Ureter (tissue), 1 donor: ENCODE measurements at regions not wholly inside any gene's neighbourhood (a gene's known extent, or its start where the extent isn't known, plus 50 kb on each side); places are given as distances from the start of the nearest gene placed in this dataset.

Experiments used
- DNase-seq: peaks from one replicate; pipeline ENCODE4 v3.0.0-alpha.2; 2020; ENCODE audit warnings: low spot score
- donor health status: DM: yes; HTN: yes; CAD: no.

DNA sequence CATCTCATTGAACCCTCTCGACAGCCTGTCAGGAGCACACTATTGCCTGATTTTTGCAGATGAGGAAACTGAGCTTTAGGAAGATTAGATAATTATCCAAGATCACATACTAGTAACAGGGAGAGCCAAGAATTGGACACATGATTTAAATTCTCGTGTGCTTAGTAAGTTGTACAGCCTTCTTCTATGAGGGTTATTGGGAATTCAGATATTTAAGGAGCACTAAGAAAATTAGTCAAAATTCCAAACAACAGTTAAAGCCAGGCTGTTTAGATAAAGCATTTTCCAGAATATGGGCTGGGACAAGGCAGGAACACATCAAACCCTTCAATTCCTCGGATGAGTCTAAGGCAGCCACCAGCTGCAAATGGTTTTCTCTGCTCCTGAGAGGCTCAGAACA lies 148.8 kb downstream of the TMEM30B start:
- no peak for DNase-seq

DNA sequence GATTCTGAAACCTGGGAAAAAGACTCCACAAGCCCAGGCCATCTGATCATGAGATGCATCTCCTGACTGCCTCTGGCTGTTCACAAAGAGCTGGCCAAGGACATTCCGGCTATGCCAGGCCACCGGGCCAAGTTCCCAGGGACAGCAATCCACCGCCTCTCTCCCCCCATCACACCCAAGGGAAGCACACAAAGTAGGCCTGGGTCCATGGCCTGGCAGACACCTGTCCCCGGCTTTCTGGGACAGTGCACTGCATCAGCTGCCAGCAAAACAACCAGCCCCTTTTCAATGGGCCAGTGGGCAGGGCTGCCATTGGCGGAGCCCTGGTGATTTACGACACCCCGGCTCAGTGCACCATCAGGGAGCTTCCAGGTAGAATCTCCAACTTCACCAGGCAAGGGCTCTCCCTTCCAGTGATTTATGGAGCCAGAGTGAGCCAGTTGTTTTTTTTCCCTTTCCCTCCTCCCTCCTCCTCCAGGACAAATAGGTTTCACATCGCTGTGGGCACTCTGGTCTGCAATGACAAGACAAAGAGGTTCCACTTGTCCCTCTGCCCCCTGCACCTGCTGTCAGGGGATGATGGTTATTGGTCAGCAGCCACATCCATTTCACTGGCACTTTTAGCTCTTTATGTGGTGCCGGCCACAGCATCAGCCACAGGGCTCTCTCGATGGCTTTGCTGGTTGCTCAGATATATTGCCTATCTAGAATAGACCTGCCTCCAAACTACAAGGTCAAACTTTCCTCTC lies 149.6 kb downstream of the SLC38A6 start:
- DNase-seq: no peak

DNA sequence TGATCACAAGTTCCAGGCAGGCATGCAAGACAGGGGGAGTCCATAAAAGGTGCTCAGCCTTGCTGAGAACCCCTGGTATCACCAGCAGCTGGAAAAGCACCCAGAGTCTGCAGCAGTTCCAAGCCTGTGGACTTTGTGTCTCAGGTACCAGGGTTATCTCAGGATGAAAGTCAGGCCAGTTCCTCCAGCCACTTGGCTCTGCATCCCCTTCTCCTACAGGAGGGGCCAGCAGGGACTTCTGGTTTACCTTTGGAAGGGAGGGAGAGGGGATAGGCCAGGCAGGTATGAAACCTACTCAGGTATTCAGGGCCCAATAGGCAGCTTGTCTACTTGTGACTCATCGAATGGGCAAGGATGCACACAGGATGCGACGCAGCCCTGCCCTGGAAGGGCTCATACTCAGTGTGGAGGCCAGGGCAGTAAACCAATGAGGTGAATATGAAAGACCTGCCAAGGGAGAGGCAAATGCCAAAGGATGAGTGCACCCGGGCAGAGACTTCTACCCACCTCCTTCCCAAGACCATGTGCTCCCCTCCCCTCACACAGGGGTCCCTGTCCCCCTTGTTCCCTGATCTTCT lies 148.2 kb downstream of the SLC38A6 start:
- DNase-seq: no peak

DNA sequence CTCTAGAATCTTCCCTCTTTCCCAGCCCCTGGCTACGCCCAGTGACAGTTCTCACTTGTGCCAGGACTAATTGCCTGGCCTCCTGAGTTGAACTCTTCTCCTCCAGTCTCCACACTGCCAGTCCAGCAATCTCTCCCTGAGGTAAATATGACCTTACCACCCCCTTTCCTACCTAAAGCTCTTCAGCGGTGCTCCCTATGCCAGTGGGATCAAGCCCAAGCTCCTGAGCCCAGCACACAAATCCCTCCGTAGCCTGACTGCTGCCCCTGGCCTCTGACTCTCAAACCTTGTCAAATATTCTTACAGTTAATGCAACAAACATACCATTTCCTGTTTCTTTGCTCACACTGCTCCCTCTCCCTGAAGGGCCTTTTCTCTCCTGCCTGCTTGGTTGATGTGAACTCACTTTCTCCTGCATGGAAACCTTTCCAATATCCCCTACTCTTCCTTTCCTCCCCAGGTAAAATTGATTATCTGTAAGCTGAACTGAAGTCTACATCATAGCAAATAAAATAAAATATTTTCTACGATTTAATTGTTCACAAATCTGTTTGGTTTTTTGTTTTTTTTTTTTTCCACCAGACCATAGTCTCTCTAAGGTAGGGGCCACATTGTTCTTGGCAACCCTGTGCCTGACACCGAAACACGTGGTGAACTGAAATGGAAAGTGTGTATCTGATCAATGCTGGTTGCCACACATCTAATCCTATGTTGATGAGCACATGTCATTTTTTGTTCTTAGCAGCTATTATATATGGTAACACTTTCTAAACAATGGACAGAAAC lies 147.5 kb downstream of the SLC38A6 start:
- DNase-seq: no peak

DNA sequence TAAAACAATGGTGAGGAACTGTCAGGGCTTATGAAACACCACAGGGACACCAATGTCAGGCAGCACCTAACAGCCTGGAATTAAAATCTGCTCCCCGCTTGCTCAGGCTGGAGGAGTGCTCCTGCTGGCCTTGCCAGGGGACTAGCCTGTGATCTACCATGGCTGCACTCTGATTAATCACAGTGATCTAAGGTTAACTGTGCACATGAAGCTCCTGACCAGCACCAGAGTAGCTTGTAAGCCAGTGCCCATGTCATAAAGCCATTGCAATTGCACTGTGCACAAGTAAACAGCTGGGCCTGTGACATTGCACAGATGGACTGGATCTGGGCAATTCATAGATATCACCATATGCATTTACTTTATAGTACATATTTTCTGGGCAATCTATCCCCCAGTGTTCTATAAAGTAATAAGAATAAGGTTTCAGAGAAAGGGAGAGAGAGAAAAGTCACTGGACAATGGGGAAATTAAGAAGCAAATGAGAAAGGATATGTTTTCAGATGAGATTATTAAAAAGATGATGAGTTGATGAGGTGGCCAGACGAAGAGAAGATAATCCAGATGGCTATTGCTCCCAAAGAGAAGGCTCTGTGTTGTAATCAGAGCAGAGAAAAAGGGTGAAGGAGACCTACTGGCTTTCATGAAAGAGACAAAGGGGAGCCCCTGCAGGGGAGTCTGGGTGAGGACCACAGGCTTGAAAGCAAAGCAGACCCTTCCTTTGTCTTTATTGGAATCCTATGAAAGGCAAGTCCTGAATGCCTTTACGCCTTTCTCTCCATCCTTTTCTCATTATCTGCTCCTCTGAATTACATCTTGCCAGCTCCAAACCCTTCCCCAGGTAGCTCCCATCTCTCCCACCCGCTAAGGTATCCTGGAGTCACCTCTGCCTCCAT lies 145.8 kb downstream of the SLC38A6 start:
- no peak for DNase-seq

DNA sequence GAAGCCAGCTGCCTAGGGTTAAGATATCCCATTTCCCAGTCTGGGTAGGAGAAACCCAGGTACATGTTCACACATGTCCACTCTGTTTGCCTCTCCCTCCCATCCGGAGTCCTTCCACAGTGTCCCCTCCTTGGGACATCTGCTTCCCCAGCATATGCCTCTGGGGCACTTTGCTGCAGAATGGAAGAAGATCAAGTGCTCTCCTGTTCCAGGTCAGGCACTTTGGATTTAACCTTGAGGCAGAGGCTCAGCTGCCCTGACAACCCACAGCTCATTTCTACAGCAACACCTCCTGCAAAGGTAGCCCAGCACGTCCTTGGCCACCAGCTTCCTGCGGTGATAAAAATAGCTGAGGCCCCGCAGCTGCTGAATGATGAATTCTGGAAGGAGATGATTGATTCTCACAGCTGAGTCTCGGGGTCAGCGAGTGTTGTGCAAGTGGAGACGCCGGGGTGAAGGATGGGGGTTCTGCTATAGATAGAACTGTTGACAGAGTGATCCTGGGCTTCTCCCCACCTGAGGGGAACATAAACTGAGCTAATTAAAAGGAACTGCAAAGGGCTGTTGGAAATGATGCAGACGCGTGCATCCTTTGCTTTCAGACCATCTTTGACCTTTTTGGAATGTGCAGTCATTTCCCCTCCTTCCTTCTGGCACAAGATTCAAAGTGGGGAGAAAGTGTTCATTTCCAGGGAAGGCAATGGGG lies 145.0 kb downstream of the SLC38A6 start:
- DNase-seq: no peak

GRCh38 chr14:61125041-61125866 lies 144.2 kb downstream of the SLC38A6 start:
- DNase-seq: no peak

GRCh38 chr14:61122862-61123261 lies 141.8 kb downstream of the SLC38A6 start:
- no peak for DNase-seq

GRCh38 chr14:61121355-61121787 lies 140.3 kb downstream of the SLC38A6 start:
- DNase-seq: no peak

GRCh38 chr14:61120576-61120975 lies 139.5 kb downstream of the SLC38A6 start:
- DNase-seq: no peak

DNA sequence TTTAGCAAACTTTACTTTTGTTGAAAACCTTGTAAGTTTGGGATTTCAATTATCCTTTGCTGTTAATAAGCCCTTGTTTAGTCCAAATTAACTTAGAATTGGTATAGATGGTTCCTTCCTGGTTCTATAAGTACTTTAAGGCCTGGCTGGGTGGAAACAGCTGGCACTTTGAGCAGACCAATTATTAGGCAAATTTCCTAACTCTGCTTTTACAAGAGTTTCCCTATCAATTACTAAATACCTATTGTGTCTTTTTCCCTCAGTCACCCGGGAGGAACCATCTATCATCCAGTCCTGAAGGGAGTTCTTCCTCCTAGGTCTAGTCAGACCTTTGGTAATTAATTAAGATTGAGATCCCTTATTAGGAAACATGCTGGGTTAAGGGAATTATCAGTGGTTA lies 138.0 kb downstream of the SLC38A6 start:
- DNase-seq: no peak

- DNase-seq: no peak
Observed at GRCh38 chr14:61116369-61116768, 135.3 kb downstream of the SLC38A6 start.

DNA sequence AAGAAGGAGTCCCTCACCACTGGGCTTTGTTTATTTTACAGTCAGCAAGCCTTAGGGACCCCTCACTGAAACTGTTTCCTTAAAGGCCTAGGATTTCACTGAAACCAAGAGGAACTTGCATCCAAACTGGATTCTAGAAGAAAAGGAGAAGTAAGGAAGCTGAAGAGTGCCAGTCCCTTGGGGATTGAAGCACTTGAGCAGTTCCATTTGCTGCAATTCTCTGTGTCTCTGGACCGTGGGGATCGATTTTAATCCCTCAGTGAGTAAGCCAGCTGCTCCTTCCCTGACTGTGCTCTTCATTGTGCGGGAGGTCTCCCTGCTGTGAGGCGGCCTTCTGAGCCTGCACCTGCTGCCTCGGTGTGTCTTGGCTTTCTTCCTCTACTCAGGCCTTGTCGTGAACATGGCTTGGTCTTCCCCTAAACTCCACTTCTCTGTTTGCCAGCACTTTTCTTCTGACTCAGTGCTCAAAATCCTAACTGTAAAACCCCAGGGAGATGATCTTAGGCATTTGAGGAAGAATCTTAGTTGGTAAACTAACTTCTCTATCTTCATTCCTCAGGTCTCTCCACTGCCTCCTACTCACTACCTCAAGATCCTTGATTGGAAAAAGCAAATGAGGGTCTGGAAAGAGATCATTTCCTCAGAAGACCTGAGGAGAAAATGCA lies 132.6 kb downstream of the SLC38A6 start:
- no peak for DNase-seq

GRCh38 chr14:61112506-61112905 lies 131.5 kb downstream of the SLC38A6 start:
- DNase-seq: no peak

- no peak for DNase-seq
Observed at GRCh38 chr14:61111731-61112130, 130.7 kb downstream of the SLC38A6 start.

GRCh38 chr14:61111209-61111665 lies 130.2 kb downstream of the SLC38A6 start:
- no peak for DNase-seq

DNA sequence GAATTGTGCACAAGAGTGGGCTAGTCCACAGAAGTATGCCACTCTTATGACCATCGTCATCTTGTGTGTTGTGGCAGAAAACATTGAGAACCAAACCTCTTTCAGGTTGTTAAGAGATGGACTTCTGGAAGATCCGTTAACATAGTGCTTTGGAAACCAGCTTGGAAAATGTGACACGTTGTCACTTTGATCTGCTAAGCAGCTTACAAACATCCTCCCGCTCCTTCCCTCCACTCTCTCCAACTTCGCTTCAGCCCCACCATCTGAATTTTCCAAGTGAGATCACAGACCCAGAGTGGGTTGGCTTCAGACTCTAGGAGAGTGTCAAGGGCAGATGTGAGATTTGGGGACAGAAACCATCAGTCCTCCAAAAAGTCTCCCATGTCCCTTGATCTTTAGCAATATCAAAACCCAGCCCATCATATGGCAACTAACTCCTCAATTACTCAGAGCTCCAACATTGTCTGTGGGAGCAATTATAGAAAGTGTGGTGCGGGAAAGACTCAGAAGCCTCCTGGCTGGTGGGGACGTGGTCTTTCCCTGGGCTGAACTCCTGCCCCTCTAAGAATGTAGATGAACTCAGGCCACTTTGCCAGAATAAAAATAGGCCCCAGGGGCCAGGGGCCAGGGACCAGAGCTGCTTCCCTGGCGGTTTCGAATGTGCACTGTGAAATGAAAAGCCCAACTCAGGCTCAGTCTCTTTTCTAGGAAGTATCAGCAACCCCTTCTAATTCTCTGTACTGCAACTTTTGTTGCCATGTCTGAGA lies 129.5 kb downstream of the SLC38A6 start:
- DNase-seq: no peak

DNA sequence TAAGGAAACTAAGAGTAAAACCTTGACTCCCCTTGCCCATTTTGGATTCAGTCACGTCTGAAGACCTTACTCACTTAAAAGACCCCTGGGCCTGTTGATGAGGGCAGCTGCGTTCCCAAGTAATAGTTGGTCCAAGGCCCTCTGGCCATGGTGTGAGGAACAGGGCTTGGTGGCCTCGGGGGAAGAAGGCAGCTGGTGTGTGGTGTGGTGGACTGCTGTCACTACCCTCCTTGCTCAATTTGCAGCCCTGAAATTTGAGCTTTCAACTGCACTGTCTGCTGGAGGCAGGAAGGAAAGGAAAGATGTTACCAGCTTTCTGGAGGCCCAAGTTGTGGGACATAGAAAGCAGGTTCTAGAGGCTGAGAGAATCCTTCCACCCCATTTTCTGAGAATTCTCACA lies 128.2 kb downstream of the SLC38A6 start:
- no peak for DNase-seq
